ENCODE measurements at regions not wholly inside any gene's neighbourhood (a gene's known extent, or its start where the extent isn't known, plus 50 kb on each side); places are given as distances from the start of the nearest gene placed in this dataset.

- no peaks in the 10 kb centered on the region for H3K9me3 ChIP-seq
- no peaks in the 10 kb centered on the region for H3K36me3 ChIP-seq
- no peak overlapping the region for H3K27ac ChIP-seq
- H3K27me3 ChIP-seq: no peaks in the 10 kb centered on the region
- peaks cover 0 to 15% of the 10 kb centered on the region in 2 donors for H3K4me1 ChIP-seq
- intact Hi-C loops (cut with DNase I): no loop called here
- no peak overlapping the region for H3K4me3 ChIP-seq
- DNase-seq (ENCODE audit: low spot score in 2 of 2): no peak
- TF ChIP-seq, protein P1, sequence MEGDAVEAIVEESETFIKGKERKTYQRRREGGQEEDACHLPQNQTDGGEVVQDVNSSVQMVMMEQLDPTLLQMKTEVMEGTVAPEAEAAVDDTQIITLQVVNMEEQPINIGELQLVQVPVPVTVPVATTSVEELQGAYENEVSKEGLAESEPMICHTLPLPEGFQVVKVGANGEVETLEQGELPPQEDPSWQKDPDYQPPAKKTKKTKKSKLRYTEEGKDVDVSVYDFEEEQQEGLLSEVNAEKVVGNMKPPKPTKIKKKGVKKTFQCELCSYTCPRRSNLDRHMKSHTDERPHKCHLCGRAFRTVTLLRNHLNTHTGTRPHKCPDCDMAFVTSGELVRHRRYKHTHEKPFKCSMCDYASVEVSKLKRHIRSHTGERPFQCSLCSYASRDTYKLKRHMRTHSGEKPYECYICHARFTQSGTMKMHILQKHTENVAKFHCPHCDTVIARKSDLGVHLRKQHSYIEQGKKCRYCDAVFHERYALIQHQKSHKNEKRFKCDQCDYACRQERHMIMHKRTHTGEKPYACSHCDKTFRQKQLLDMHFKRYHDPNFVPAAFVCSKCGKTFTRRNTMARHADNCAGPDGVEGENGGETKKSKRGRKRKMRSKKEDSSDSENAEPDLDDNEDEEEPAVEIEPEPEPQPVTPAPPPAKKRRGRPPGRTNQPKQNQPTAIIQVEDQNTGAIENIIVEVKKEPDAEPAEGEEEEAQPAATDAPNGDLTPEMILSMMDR (IDR thresholded peaks at IDR 0.05): no peak
Observed at GRCh38 chr14:22423958-22424357, 165.1 kb downstream of the DAD1 start.

DNA sequence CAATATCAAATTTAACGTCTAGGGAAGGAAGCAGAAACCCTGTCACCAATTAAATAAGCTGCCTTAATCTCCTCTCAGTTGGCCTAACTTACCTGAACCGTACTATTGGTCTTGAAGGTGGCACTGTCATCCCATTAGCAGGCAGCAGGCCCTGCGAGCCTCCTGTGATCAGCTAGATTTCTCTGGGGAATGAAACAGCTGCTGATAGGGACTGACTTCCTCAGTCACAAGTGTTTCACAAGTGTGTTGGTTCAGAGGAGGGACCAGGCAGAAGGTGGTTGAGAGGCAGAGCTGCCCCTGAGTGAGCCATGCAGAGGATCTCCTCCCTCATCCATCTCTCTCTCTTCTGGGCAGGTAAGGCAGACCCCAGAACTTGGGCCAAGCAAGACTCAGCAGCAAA is 166.8 kb downstream of the DAD1 start:
- no peak overlapping the region for H3K27ac ChIP-seq
- intact Hi-C loops (cut with DNase I): no loop called here
- no peaks in the 10 kb centered on the region for H3K36me3 ChIP-seq
- H3K9me3 ChIP-seq: no peaks in the 10 kb centered on the region
- H3K4me1 ChIP-seq: peaks cover 0 to under 1% of the 10 kb centered on the region in 2 donors
- TF ChIP-seq, protein P1 (IDR thresholded peaks at IDR 0.05): no peak
- no peak overlapping the region for H3K4me3 ChIP-seq
- no peak for DNase-seq (ENCODE audit: low spot score in 2 of 2)
- no peaks in the 10 kb centered on the region for H3K27me3 ChIP-seq

- intact Hi-C loops (cut with DNase I): no loop called here
- no peaks in the 10 kb centered on the region for H3K36me3 ChIP-seq
- DNase-seq (ENCODE audit: low spot score in 2 of 2): no peak
- H3K9me3 ChIP-seq: no peaks in the 10 kb centered on the region
- TF ChIP-seq, protein P1 (IDR thresholded peaks at IDR 0.05): no peak
- no peaks in the 10 kb centered on the region for H3K27me3 ChIP-seq
- no peak overlapping the region for H3K27ac ChIP-seq
- H3K4me1 ChIP-seq: no peaks in the 10 kb centered on the region
- no peak overlapping the region for H3K4me3 ChIP-seq
Observed at GRCh38 chr14:22420598-22421186, 168.3 kb downstream of the DAD1 start.

DNA sequence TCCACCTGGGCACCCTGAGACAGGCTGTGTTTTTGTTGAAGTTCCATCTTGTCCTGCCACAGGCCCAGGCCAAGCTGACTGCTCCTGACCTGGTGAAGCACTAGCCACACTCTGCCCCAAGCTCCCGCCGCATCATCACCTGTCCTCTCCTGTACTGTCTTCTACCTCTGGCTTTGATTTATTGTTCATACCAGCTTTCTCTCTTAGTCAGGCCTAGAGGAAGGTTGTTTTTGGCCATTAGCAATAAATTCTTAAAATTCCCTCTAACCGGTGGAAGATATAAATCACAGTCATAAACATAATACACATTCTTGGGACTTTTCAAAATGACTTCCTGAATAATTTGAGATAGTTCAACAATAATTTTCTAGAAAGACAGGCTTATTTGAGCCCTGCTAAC is 169.4 kb downstream of the DAD1 start:
- Histone ChIP-seq H3K27ac (no peak overlapping the region), H3K27me3 (no peaks in the 10 kb centered on the region), H3K9me3 (no peaks in the 10 kb centered on the region), H3K36me3 (no peaks in the 10 kb centered on the region), H3K4me3 (no peak overlapping the region), H3K4me1 (no peaks in the 10 kb centered on the region)
- no peak for DNase-seq (ENCODE audit: low spot score in 2 of 2)
- TF ChIP-seq, protein P1 (IDR thresholded peaks at IDR 0.05): no peak
- intact Hi-C loops (cut with DNase I): no loop called here

- DNase-seq (ENCODE audit: low spot score in 2 of 2): no peak
- no peak overlapping the region for H3K4me3 ChIP-seq
- no peaks in the 10 kb centered on the region for H3K36me3 ChIP-seq
- TF ChIP-seq, protein P1 (IDR thresholded peaks at IDR 0.05): no peak
- H3K27ac ChIP-seq: no peak overlapping the region
- H3K9me3 ChIP-seq: no peaks in the 10 kb centered on the region
- intact Hi-C loops (cut with DNase I): no loop called here
- no peaks in the 10 kb centered on the region for H3K27me3 ChIP-seq
- no peaks in the 10 kb centered on the region for H3K4me1 ChIP-seq
Observed at GRCh38 chr14:22418631-22419030, 170.4 kb downstream of the DAD1 start.

DNA sequence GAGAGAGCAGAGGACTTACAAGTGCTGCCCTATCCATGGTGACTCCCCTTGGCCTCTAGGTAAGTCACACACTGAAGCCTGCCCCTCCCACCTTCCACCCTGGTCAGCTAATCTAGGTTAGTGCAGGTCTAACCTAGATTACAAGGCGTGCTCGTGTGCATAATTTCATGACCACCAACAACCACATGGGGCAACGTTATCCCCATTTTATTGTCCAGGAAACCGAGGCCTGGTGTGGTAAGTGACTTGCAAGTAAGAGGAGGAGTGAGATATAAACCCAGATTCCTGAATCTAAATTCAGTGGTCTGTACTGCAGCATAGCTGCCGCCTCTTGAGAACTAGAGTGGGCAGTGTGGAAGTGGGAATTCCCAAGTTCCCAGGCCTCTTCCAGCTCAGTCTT is 171.1 kb downstream of the DAD1 start:
- TF ChIP-seq, protein P1 (IDR thresholded peaks at IDR 0.05): no peak
- no peaks in the 10 kb centered on the region for H3K36me3 ChIP-seq
- no peak for DNase-seq (ENCODE audit: low spot score in 2 of 2)
- H3K4me1 ChIP-seq: no peaks in the 10 kb centered on the region
- H3K9me3 ChIP-seq: no peaks in the 10 kb centered on the region
- H3K27me3 ChIP-seq: no peaks in the 10 kb centered on the region
- H3K27ac ChIP-seq: no peak overlapping the region
- intact Hi-C loops (cut with DNase I): no loop called here
- no peak overlapping the region for H3K4me3 ChIP-seq

All from ascending aorta (tissue), 2 donors.